ENCODE measurements at regions not wholly inside any gene's neighbourhood (a gene's known extent, or its start where the extent isn't known, plus 50 kb on each side); places are given as distances from the start of the nearest gene placed in this dataset.

DNA sequence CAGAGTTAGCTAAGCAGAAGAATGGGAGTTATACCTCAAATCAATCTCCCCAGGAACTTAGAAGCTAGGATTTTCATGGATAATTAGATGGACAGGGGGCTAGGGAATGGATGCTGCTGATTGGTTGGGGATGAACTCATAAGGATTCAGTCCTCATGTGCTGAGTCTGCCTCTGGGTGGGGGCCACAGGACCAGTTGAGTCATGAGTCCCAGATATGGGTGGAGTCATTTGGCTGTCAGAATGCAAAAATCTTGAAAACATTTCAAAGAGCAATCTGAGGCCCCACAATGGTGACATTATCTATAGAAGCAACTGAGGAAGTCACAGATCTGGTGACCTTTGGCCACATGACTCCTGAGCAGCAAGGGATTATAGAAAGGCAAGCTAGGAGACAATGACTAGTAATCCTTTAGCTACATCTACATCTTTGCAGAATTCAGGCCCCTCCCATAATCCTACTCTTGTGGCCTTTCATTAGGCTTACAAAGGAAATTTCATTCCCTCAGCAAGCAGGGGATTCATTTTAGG lies 82.6 kb upstream of the CCL2 start:
- no peak overlapping the region for H3K4me3 ChIP-seq (ENCODE audit: low read depth, low read length)
- H3K4me1 ChIP-seq, result no peaks in the 10 kb centered on the region
- H3K27me3 ChIP-seq (replicated peaks; ENCODE audit: control insufficient read depth, insufficient read depth, low read length), result 0 out of 2 replicates have a peak, but pooled peaks cover 1% of the 10 kb centered on the region
- Mint-ChIP-seq H3K27ac (ENCODE audit: unreplicated experiment) (no peak overlapping the region), H3K9me3 (ENCODE audit: unreplicated experiment) (peaks cover 15% of the 10 kb centered on the region), H3K4me3 (ENCODE audit: unreplicated experiment) (no peak overlapping the region), H3K4me1 (ENCODE audit: low read depth, unreplicated experiment) (no peaks in the 10 kb centered on the region), H3K27me3 (ENCODE audit: insufficient read depth, unreplicated experiment) (peaks cover 18% of the 10 kb centered on the region), H3K36me3 (ENCODE audit: insufficient read depth, unreplicated experiment) (no peaks in the 10 kb centered on the region)
- no peaks in the 10 kb centered on the region for H3K9me3 ChIP-seq
- TF ChIP-seq, protein P1, sequence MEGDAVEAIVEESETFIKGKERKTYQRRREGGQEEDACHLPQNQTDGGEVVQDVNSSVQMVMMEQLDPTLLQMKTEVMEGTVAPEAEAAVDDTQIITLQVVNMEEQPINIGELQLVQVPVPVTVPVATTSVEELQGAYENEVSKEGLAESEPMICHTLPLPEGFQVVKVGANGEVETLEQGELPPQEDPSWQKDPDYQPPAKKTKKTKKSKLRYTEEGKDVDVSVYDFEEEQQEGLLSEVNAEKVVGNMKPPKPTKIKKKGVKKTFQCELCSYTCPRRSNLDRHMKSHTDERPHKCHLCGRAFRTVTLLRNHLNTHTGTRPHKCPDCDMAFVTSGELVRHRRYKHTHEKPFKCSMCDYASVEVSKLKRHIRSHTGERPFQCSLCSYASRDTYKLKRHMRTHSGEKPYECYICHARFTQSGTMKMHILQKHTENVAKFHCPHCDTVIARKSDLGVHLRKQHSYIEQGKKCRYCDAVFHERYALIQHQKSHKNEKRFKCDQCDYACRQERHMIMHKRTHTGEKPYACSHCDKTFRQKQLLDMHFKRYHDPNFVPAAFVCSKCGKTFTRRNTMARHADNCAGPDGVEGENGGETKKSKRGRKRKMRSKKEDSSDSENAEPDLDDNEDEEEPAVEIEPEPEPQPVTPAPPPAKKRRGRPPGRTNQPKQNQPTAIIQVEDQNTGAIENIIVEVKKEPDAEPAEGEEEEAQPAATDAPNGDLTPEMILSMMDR (IDR thresholded peaks at IDR 0.05; ENCODE audit: insufficient read depth in 1 of 2, low read depth in 1 of 2, low read length in 1 of 2, severe bottlenecking in 1 of 2, unreplicated experiment in 1 of 2), result no peak
- CTCF ChIA-PET, result no interaction called here
- no peak for DNase-seq
- BruUV-seq (replicated peaks), result no TSS peak
- POLR2A ChIA-PET, result no interaction called here
- H3K36me3 ChIP-seq (ENCODE audit: control insufficient read depth, insufficient read depth, low read length), result no peaks in the 10 kb centered on the region
- intact Hi-C loops (cut with micrococcal nuclease; ENCODE audit: unreplicated experiment), result no loop called here

DNA sequence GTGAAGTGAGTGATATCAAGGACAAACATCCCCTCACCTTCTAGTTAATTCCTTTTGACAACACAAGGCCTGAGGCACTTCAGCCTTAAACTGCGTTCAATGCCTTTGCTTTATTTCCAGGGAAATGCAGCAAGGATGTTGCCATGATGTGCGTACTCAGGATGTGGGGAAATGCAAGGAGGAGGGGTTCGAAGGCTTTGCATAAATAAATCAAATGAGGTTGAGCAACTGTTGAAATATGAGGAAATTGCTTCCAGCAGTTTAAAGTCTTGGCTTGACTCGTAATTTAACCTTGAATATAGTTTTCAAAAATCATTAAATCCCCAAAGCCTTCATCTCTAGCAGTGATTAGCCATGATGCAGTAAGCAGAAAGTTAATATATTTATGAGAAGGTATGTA lies 81.8 kb upstream of the CCL2 start:
- BruUV-seq (replicated peaks), result no TSS peak
- H3K27me3 Mint-ChIP-seq (ENCODE audit: insufficient read depth, unreplicated experiment), result peaks cover 18% of the 10 kb centered on the region
- intact Hi-C loops (cut with micrococcal nuclease; ENCODE audit: unreplicated experiment), result no loop called here

DNA sequence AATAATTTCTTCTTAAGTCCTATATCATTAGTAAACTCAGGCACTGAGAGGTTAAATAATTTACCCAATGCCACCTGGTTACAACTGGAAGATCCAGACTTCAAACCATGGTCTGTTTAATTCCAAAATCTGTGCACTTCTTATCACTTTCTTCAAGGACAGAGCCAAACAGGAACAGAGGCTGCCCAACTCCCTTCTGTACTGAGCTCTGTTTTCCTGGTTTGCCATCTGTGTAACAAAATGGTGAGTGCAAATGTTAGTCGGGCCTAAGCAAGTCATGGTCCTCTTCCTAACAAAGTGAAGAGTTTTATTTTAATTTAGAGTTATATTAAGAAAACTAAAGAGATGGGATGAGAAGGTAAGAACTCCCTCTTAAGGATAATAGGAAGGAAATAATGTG lies 80.6 kb upstream of the CCL2 start:
- CTCF ChIA-PET, result interaction anchor here (1.4 kb wide), 1 partner anchor 187 kb away, joined by 3 read pairs; no protein-coding TSS in a partner anchor
- POLR2A ChIA-PET, result no interaction called here
- H3K27ac Mint-ChIP-seq (ENCODE audit: unreplicated experiment), result no peak overlapping the region
- BruUV-seq (replicated peaks), result no TSS peak
- H3K4me1 Mint-ChIP-seq (ENCODE audit: low read depth, unreplicated experiment), result no peaks in the 10 kb centered on the region
- H3K27me3 Mint-ChIP-seq (ENCODE audit: insufficient read depth, unreplicated experiment), result peaks cover 21% of the 10 kb centered on the region
- peaks cover 15% of the 10 kb centered on the region for H3K9me3 Mint-ChIP-seq (ENCODE audit: unreplicated experiment)
- intact Hi-C loops (cut with micrococcal nuclease; ENCODE audit: unreplicated experiment), result no loop called here
- Histone ChIP-seq H3K27me3 (replicated peaks; ENCODE audit: control insufficient read depth, insufficient read depth, low read length) (0 out of 2 replicates have a peak, but pooled peaks cover 3% of the 10 kb centered on the region), H3K4me1 (no peaks in the 10 kb centered on the region), H3K9me3 (no peaks in the 10 kb centered on the region), H3K36me3 (ENCODE audit: control insufficient read depth, insufficient read depth, low read length) (no peaks in the 10 kb centered on the region), H3K4me3 (ENCODE audit: low read depth, low read length) (no peak overlapping the region)
- H3K4me3 Mint-ChIP-seq (ENCODE audit: unreplicated experiment), result no peak overlapping the region
- no peak for DNase-seq
- H3K36me3 Mint-ChIP-seq (ENCODE audit: insufficient read depth, unreplicated experiment), result no peaks in the 10 kb centered on the region
- TF ChIP-seq, protein P1 (IDR thresholded peaks at IDR 0.05; ENCODE audit: insufficient read depth in 1 of 2, low read depth in 1 of 2, low read length in 1 of 2, severe bottlenecking in 1 of 2, unreplicated experiment in 1 of 2), result no peak

More for the DNA sequence above, 81.8 kb upstream of the CCL2 start:
- Histone ChIP-seq H3K4me3 (ENCODE audit: low read depth, low read length) (no peak overlapping the region), H3K4me1 (no peaks in the 10 kb centered on the region), H3K9me3 (no peaks in the 10 kb centered on the region), H3K27me3 (replicated peaks; ENCODE audit: control insufficient read depth, insufficient read depth, low read length) (0 out of 2 replicates have a peak, but pooled peaks cover 3% of the 10 kb centered on the region), H3K36me3 (ENCODE audit: control insufficient read depth, insufficient read depth, low read length) (no peaks in the 10 kb centered on the region)
- DNase-seq, result no peak
- TF ChIP-seq, protein P1 (IDR thresholded peaks at IDR 0.05; ENCODE audit: insufficient read depth in 1 of 2, low read depth in 1 of 2, low read length in 1 of 2, severe bottlenecking in 1 of 2, unreplicated experiment in 1 of 2), result no peak
- Mint-ChIP-seq H3K9me3 (ENCODE audit: unreplicated experiment) (peaks cover 15% of the 10 kb centered on the region), H3K27ac (ENCODE audit: unreplicated experiment) (no peak overlapping the region), H3K4me3 (ENCODE audit: unreplicated experiment) (no peak overlapping the region), H3K4me1 (ENCODE audit: low read depth, unreplicated experiment) (no peaks in the 10 kb centered on the region), H3K36me3 (ENCODE audit: insufficient read depth, unreplicated experiment) (no peaks in the 10 kb centered on the region)
- CTCF ChIA-PET, result interaction anchor here (1.4 kb wide), 1 partner anchor 188 kb away, joined by 3 read pairs; no protein-coding TSS in a partner anchor
- POLR2A ChIA-PET, result no interaction called here
